ENCODE measurements at regions not wholly inside any gene's neighbourhood (a gene's known extent, or its start where the extent isn't known, plus 50 kb on each side); places are given as distances from the start of the nearest gene placed in this dataset.

DNA sequence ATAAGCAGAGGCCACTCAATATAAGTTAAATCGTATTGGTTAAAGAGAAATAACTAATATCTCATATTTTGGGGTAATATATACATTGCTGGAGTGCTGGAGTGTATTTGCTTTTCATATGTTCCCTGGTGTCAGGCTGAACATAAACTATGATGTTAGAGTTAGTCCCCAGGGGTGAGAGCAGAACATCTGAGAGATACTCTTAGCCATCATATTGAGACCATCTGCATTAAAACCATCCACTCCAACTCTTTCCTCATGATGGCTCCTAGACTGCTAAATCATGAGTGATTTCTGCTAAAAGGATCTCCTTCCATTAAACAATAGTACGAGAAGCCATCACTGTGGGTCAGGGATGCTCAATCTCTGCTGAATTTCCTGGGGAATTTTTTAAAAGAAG lies 436.2 kb downstream of the DTWD2 start:
- no peak overlapping the region for H3K4me3 ChIP-seq
- no peak for ATAC-seq
- H3K9me3 ChIP-seq = no peaks in the 10 kb centered on the region
- no peaks in the 10 kb centered on the region for H3K36me3 ChIP-seq
- no peak overlapping the region for H3K27ac ChIP-seq
- no peaks in the 10 kb centered on the region for H3K4me1 ChIP-seq
- no peak for TF ChIP-seq POLR2AphosphoS5 (IDR thresholded peaks at IDR 0.05)
- TF ChIP-seq, protein P1, sequence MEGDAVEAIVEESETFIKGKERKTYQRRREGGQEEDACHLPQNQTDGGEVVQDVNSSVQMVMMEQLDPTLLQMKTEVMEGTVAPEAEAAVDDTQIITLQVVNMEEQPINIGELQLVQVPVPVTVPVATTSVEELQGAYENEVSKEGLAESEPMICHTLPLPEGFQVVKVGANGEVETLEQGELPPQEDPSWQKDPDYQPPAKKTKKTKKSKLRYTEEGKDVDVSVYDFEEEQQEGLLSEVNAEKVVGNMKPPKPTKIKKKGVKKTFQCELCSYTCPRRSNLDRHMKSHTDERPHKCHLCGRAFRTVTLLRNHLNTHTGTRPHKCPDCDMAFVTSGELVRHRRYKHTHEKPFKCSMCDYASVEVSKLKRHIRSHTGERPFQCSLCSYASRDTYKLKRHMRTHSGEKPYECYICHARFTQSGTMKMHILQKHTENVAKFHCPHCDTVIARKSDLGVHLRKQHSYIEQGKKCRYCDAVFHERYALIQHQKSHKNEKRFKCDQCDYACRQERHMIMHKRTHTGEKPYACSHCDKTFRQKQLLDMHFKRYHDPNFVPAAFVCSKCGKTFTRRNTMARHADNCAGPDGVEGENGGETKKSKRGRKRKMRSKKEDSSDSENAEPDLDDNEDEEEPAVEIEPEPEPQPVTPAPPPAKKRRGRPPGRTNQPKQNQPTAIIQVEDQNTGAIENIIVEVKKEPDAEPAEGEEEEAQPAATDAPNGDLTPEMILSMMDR (IDR thresholded peaks at IDR 0.05) = no peak
- TF ChIP-seq EP300 (IDR thresholded peaks at IDR 0.05) = no peak
- TF ChIP-seq POLR2A (IDR thresholded peaks at IDR 0.05) = no peak
- 59 to 73% methylated on average over 1 to 2 of the region's 2 CpGs for WGBS, 2 donors (ENCODE audit: low coverage in 1 of 2)
- no peaks in the 10 kb centered on the region for H3K27me3 ChIP-seq

DNA sequence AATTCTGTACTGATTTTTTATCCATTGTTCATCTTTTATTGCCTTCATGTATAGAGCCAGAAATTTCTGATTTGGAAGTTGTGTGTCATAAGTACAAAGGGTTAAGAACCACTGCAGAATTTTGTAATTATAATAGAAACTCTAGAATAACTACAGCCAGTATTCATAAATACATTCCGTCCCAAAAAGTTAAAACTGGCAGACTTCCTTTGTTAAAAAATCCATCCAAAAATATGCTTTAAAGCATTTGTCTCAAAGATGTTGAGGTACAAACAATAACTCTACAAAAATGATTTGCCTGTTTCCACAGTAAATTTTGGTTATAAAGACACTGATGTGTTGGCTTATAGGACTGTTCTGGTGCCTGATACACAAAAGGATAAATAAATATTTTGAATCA lies 436.6 kb downstream of the DTWD2 start:
- Histone ChIP-seq H3K27ac (no peak overlapping the region), H3K9me3 (no peaks in the 10 kb centered on the region), H3K36me3 (no peaks in the 10 kb centered on the region), H3K4me1 (no peaks in the 10 kb centered on the region), H3K4me3 (no peak overlapping the region), H3K27me3 (no peaks in the 10 kb centered on the region)
- no peak for ATAC-seq
- no peak for TF ChIP-seq EP300 (IDR thresholded peaks at IDR 0.05)
- no peak for TF ChIP-seq POLR2A (IDR thresholded peaks at IDR 0.05)
- no peak for TF ChIP-seq POLR2AphosphoS5 (IDR thresholded peaks at IDR 0.05)
- TF ChIP-seq, protein P1 (IDR thresholded peaks at IDR 0.05) = no peak
- WGBS, 2 donors (ENCODE audit: low coverage in 1 of 2) = 14 to 50% methylated on average over 1 of the region's 1 CpG

DNA sequence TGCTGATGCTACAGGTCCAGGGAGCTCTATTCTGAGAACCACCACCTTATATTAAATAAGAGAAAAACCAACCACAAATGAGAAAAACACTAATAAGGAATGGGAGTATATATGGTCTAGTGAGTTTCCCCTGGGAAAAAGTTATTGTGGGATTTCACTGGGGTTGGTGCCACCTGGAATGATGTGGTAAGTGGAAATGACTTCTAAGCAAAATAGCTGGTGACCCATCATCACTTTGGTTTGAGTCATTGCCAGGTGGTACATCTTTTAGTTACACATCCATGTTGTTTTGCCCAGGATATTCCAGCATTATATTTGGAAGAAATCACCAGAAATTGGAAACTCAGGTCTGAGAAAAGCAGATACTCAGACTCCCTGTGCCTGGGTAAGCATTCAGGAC lies 437.3 kb downstream of the DTWD2 start:
- Histone ChIP-seq H3K27ac (no peak overlapping the region), H3K27me3 (no peaks in the 10 kb centered on the region), H3K4me3 (no peak overlapping the region), H3K36me3 (no peaks in the 10 kb centered on the region), H3K9me3 (no peaks in the 10 kb centered on the region), H3K4me1 (no peaks in the 10 kb centered on the region)
- TF ChIP-seq POLR2A (IDR thresholded peaks at IDR 0.05) = no peak
- ATAC-seq = no peak

DNA sequence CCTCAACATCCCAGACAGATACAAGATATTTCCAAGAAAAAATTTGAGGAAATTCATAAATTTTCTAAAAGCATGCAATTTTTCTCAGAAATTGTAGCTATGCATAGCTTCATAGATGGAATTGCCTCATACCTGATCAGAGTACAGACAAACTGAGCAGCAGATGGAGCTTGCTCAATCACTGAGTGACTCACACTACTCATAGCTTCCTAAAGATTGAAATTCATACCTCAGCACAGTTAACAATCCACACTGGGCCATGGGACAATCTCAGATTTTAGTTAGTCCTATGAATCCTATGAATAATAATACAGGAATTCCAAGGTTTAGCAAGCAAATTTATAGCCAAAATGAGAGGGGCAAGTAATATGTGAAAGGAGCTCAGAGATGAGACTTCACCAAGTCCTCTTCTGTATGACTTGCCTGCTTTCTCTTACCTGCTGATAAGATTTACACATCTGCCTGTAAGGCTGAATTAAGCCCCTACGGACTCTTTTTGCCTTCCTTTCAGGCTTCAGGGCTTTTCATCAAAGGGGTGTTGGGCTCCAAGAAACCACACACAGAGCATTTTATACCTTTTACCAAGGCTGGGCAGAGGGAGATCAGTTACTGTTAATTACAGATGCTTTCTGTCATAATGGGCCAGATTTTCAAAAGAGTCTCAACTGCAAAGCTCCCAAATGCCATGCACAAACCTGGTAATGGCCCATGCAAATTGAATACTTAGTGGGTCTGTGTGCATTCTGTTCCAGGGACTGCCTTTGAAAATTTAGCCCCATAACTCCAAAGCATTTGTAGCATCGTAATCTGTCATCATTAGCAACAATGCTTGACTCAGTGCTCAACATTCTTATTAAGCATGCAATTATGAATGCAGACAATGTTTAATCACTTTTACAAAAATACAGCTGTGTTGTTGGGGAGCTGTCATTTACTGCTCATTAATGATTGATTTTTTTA lies 439.3 kb downstream of the DTWD2 start:
- H3K27ac ChIP-seq = no peak overlapping the region
- TF ChIP-seq POLR2A (IDR thresholded peaks at IDR 0.05) = no peak
- no peak for TF ChIP-seq POLR2AphosphoS5 (IDR thresholded peaks at IDR 0.05)
- no peak overlapping the region for H3K4me3 ChIP-seq
- H3K9me3 ChIP-seq = no peaks in the 10 kb centered on the region
- no peaks in the 10 kb centered on the region for H3K36me3 ChIP-seq
- WGBS, 2 donors (ENCODE audit: low coverage in 1 of 2) = 73 to 93% methylated on average over 2 of the region's 2 CpGs
- no peak for ATAC-seq
- no peaks in the 10 kb centered on the region for H3K4me1 ChIP-seq
- no peaks in the 10 kb centered on the region for H3K27me3 ChIP-seq

DNA sequence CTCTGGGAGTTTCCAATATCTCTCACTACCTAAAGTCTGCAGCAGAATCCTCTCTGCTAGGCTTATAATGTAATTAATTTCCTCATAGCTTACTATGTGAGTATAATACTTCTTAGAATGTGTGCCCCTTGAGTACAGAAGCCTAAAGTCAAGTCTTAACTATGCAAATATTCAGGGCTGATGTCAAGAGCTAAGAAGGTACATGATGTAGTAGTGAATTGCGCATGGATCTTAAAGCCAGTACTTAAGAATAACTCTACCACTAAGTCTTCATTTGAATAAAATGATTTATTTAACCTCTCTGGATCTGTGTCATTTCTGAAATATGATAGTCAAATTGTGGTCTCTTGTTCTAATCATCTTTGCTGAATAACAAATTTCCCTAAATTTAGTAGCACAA lies 442.9 kb downstream of the DTWD2 start:
- TF ChIP-seq POLR2AphosphoS5 (IDR thresholded peaks at IDR 0.05) = no peak
- no peak for TF ChIP-seq POLR2A (IDR thresholded peaks at IDR 0.05)
- no peak for TF ChIP-seq EP300 (IDR thresholded peaks at IDR 0.05)
- TF ChIP-seq, protein P1 (IDR thresholded peaks at IDR 0.05) = no peak
- no peak overlapping the region for H3K4me3 ChIP-seq
- H3K27ac ChIP-seq = no peak overlapping the region
- no peaks in the 10 kb centered on the region for H3K4me1 ChIP-seq
- 100% methylated on average over 1 of the region's 1 CpG for WGBS, 2 donors (ENCODE audit: low coverage in 1 of 2)
- H3K36me3 ChIP-seq = no peaks in the 10 kb centered on the region
- no peaks in the 10 kb centered on the region for H3K27me3 ChIP-seq
- ATAC-seq = no peak
- H3K9me3 ChIP-seq = no peaks in the 10 kb centered on the region

DNA sequence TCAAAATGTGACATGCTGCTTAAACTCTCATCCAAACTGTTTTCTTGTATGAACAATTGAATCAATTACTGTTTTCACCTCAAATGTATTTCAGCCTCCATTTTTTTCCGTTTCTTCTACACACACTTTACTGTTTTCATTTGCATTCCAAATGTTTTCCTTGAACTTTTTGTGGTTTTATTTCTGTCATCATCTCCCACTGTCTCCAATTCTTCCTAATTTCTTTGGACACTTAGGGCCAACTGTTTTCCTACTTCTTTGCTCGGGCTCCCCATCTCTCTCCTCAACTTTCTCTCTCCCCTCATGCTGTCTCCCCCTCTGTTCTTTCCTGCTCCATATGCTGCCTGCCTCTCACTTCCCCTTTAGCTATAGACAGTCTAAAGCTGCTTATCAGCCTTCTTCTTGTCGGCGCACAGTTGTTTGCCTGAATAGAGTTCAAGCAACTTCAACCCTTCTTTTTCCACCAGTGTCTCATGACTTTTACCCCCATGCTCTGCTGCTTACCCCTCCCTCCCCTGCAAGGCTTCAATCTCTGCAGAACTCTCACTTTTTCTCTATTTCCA lies 443.4 kb downstream of the DTWD2 start:
- no peak for ATAC-seq
- Histone ChIP-seq H3K27me3 (no peaks in the 10 kb centered on the region), H3K9me3 (no peaks in the 10 kb centered on the region), H3K36me3 (no peaks in the 10 kb centered on the region), H3K27ac (no peak overlapping the region), H3K4me3 (no peak overlapping the region), H3K4me1 (no peaks in the 10 kb centered on the region)
- 64 to 65% methylated on average over 3 to 4 of the region's 4 CpGs for WGBS, 2 donors (ENCODE audit: low coverage in 1 of 2)
- TF ChIP-seq POLR2AphosphoS5 (IDR thresholded peaks at IDR 0.05) (no peak), POLR2A (IDR thresholded peaks at IDR 0.05) (no peak), EP300 (IDR thresholded peaks at IDR 0.05) (no peak)
- TF ChIP-seq, protein P1 (IDR thresholded peaks at IDR 0.05) = no peak
